GM21360 (cell line): ENCODE measurements at regions not wholly inside any gene's neighbourhood (a gene's known extent, or its start where the extent isn't known, plus 50 kb on each side); places are given as distances from the start of the nearest gene placed in this dataset.
"Not testable (repeated sequence)": the region's sequence is repeated elsewhere in the genome, so short reads cannot be mapped to it uniquely, and the experiment has no call there.

Experiments
- ATAC-seq: cut with Tn5 transposase; IDR thresholded peaks from one replicate; pipeline ENCODE4 v1.9.1; 2021; ENCODE audit warnings: mild to moderate bottlenecking, moderate library complexity; ENCODE audit not compliant: unreplicated experiment

GRCh38 chr1:120941066-120941465, 51.5 kb downstream of the PPIAL4A start:
- ATAC-seq: not testable (repeated sequence)

- not testable (repeated sequence) for ATAC-seq
Measured at GRCh38 chr1:120941836-120942217, 52.3 kb downstream of the PPIAL4A start.

- peak; percentile 77 for ATAC-seq
Measured at GRCh38 chr1:120942218-120942944, 52.8 kb downstream of the PPIAL4A start.

GRCh38 chr1:120942945-120943319, 53.4 kb downstream of the PPIAL4A start:
- not testable (repeated sequence) for ATAC-seq

- not testable (repeated sequence) for ATAC-seq
Measured at GRCh38 chr1:120944691-120945090, 55.1 kb downstream of the PPIAL4A start.

GRCh38 chr1:120945122-120945521, 55.6 kb downstream of the PPIAL4A start:
- ATAC-seq: not testable (repeated sequence)

- not testable (repeated sequence) for ATAC-seq
Measured at GRCh38 chr1:120947114-120947513, 57.5 kb downstream of the PPIAL4A start.

- not testable (repeated sequence) for ATAC-seq
Measured at GRCh38 chr1:120949724-120950123, 60.2 kb downstream of the PPIAL4A start.

- not testable (repeated sequence) for ATAC-seq
Measured at GRCh38 chr1:120950633-120951032, 61.1 kb downstream of the PPIAL4A start.

GRCh38 chr1:120951100-120951499, 61.5 kb downstream of the PPIAL4A start:
- ATAC-seq: not testable (repeated sequence)

GRCh38 chr1:120952207-120952870, 62.8 kb downstream of the PPIAL4A start:
- ATAC-seq: not testable (repeated sequence)

- not testable (repeated sequence) for ATAC-seq
Measured at GRCh38 chr1:120952871-120953265, 63.3 kb downstream of the PPIAL4A start.

GRCh38 chr1:120954736-120955135, 65.2 kb downstream of the PPIAL4A start:
- no peak for ATAC-seq

- not testable (repeated sequence) for ATAC-seq
Measured at GRCh38 chr1:120955961-120956360, 66.4 kb downstream of the PPIAL4A start.

- not testable (repeated sequence) for ATAC-seq
Measured at GRCh38 chr1:120966018-120966417, 76.4 kb downstream of the PPIAL4A start.

GRCh38 chr1:120972863-120973262, 83.3 kb downstream of the PPIAL4A start:
- not testable (repeated sequence) for ATAC-seq

- ATAC-seq: not testable (repeated sequence)
Measured at GRCh38 chr1:120973836-120974235, 84.3 kb downstream of the PPIAL4A start.

- not testable (repeated sequence) for ATAC-seq
Measured at GRCh38 chr1:120977279-120977678, 87.7 kb downstream of the PPIAL4A start.

GRCh38 chr1:120981489-120982094, 92.0 kb downstream of the PPIAL4A start:
- not testable (repeated sequence) for ATAC-seq

GRCh38 chr1:120994614-120995013, 105.0 kb downstream of the PPIAL4A start:
- ATAC-seq: not testable (repeated sequence)

GRCh38 chr1:120995025-120995424, 105.5 kb downstream of the PPIAL4A start:
- ATAC-seq: not testable (repeated sequence)
